Smooth muscle cell of the brain vasculature (primary cell): ENCODE measurements at regions not wholly inside any gene's neighbourhood (a gene's known extent, or its start where the extent isn't known, plus 50 kb on each side); places are given as distances from the start of the nearest gene placed in this dataset.

ENCODE experiments used
- DNase-seq: peaks from one replicate; pipeline ENCODE4 v3.0.0-alpha.2; 2012; ENCODE audit warnings: low read depth, low spot score

- DNase-seq, result no peak
Measured at GRCh38 chr16:85401917-85402766, 211.0 kb upstream of the GSE1 start.

- DNase-seq, result no peak
Measured at GRCh38 chr16:85402910-85403692, 210.0 kb upstream of the GSE1 start.

GRCh38 chr16:85403693-85404092 lies 209.4 kb upstream of the GSE1 start:
- DNase-seq, result no peak

GRCh38 chr16:85412911-85413520 lies 200.1 kb upstream of the GSE1 start:
- no peak for DNase-seq

- no peak for DNase-seq
Measured at GRCh38 chr16:85413691-85414663, 199.1 kb upstream of the GSE1 start.

- no peak for DNase-seq
Measured at GRCh38 chr16:85415196-85416090, 197.7 kb upstream of the GSE1 start.

GRCh38 chr16:85416228-85417109 lies 196.7 kb upstream of the GSE1 start:
- no peak for DNase-seq

- no peak for DNase-seq
Measured at GRCh38 chr16:85417156-85417860, 195.8 kb upstream of the GSE1 start.

GRCh38 chr16:85418978-85419491 lies 194.1 kb upstream of the GSE1 start:
- no peak for DNase-seq

- no peak for DNase-seq
Measured at GRCh38 chr16:85419503-85420408, 193.4 kb upstream of the GSE1 start.

GRCh38 chr16:85420501-85421337 lies 192.4 kb upstream of the GSE1 start:
- DNase-seq, result no peak

- DNase-seq, result no peak
Measured at GRCh38 chr16:85421338-85422195, 191.6 kb upstream of the GSE1 start.

- DNase-seq, result no peak
Measured at GRCh38 chr16:85422196-85422631, 190.9 kb upstream of the GSE1 start.

GRCh38 chr16:85422632-85423550 lies 190.2 kb upstream of the GSE1 start:
- DNase-seq, result no peak
